Choroid plexus epithelial cell (primary cell): ENCODE measurements at regions not wholly inside any gene's neighbourhood (a gene's known extent, or its start where the extent isn't known, plus 50 kb on each side); places are given as distances from the start of the nearest gene placed in this dataset.

ENCODE experiments used
- DNase-seq: peaks from one replicate; pipeline ENCODE4 v3.0.0-alpha.2; 2010; ENCODE audit warnings: low read depth
- H3K4me3 ChIP-seq: 2 replicates; pipeline ENCODE4 v1.5.1; 2011; ENCODE audit warnings: low read depth, mild to moderate bottlenecking, control low read depth, low read length, moderate library complexity
- TF ChIP-seq, protein P1 (sequence below): conservative IDR thresholded peaks from 2 replicates; pipeline ENCODE4 v1.5.1; 2011; ENCODE audit warnings: low read depth, mild to moderate bottlenecking, control low read depth, inconsistent platforms, low read length, moderate library complexity

- H3K4me3 ChIP-seq = no peak overlapping the region
- TF ChIP-seq, protein P1, sequence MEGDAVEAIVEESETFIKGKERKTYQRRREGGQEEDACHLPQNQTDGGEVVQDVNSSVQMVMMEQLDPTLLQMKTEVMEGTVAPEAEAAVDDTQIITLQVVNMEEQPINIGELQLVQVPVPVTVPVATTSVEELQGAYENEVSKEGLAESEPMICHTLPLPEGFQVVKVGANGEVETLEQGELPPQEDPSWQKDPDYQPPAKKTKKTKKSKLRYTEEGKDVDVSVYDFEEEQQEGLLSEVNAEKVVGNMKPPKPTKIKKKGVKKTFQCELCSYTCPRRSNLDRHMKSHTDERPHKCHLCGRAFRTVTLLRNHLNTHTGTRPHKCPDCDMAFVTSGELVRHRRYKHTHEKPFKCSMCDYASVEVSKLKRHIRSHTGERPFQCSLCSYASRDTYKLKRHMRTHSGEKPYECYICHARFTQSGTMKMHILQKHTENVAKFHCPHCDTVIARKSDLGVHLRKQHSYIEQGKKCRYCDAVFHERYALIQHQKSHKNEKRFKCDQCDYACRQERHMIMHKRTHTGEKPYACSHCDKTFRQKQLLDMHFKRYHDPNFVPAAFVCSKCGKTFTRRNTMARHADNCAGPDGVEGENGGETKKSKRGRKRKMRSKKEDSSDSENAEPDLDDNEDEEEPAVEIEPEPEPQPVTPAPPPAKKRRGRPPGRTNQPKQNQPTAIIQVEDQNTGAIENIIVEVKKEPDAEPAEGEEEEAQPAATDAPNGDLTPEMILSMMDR = peak; percentile 92
- DNase-seq = peak; percentile 85
Measured at GRCh38 chr2:121095257-121096080, 189.5 kb downstream of the TFCP2L1 start.

- TF ChIP-seq, protein P1 = no peak
- no peak for DNase-seq
- H3K4me3 ChIP-seq = no peak overlapping the region
Measured at GRCh38 chr2:121096611-121097010, 188.4 kb downstream of the TFCP2L1 start.

DNA sequence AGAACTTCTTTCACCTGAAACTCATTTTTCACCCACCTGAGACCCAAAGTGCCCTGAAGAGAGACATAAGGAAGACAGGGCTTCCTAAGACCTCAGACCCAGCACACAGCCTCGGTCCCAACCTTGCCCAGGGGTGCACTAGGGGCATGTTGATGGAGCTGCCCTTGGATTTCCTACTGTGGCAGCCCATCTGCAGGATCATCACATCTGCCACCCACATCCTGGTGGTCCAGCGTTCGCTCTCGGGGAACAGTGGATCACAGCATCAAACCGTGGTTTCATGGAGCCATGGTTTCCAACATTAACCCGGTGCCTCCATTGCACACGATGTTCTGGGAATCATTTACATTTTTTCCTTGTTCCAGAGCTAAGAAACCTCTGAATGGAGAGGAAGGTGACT, 186.4 kb downstream of the TFCP2L1 start:
- no peak for DNase-seq
- TF ChIP-seq, protein P1 = no peak
- H3K4me3 ChIP-seq = no peak overlapping the region

- DNase-seq = no peak
- TF ChIP-seq, protein P1 = peak; percentile 46
Measured at GRCh38 chr2:121099329-121100290, 185.4 kb downstream of the TFCP2L1 start.

GRCh38 chr2:121101093-121101715, 183.8 kb downstream of the TFCP2L1 start:
- DNase-seq = no peak
- TF ChIP-seq, protein P1 = no peak
- no peak overlapping the region for H3K4me3 ChIP-seq

More at GRCh38 chr2:121099329-121100290, 185.4 kb downstream of the TFCP2L1 start:
- H3K4me3 ChIP-seq = no peak overlapping the region

DNA sequence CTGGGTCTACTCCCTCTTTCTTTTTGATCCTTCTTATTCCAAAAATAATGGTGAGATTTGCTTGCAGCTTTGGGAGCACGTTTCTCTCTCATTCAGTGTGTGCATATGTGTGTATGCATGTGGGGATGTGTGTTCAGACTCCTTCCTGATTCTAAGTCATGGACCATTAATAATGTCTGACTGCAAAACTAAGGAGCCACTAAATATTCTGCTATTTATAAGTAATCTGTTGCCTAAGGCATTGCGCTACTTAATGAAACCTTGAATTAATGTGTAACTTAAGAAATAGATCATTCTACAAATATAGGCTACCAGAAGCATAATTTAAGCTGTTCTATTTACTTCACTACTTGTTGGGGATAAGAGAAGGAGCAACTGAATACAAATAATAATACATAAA, 182.1 kb downstream of the TFCP2L1 start:
- TF ChIP-seq, protein P1 = no peak
- H3K4me3 ChIP-seq = no peak overlapping the region
- no peak for DNase-seq
